GM21717 (cell line): ENCODE measurements at regions not wholly inside any gene's neighbourhood (a gene's known extent, or its start where the extent isn't known, plus 50 kb on each side); places are given as distances from the start of the nearest gene placed in this dataset.

ENCODE experiments used
- ATAC-seq: cut with Tn5 transposase; IDR thresholded peaks from one replicate; pipeline ENCODE4 v1.9.1; 2021; ENCODE audit warnings: mild to moderate bottlenecking, moderate library complexity; ENCODE audit not compliant: unreplicated experiment

GRCh38 chr5:33361781-33362180, 79.0 kb upstream of the TARS1 start:
- no peak for ATAC-seq

GRCh38 chr5:33362915-33363314, 77.8 kb upstream of the TARS1 start:
- no peak for ATAC-seq

DNA sequence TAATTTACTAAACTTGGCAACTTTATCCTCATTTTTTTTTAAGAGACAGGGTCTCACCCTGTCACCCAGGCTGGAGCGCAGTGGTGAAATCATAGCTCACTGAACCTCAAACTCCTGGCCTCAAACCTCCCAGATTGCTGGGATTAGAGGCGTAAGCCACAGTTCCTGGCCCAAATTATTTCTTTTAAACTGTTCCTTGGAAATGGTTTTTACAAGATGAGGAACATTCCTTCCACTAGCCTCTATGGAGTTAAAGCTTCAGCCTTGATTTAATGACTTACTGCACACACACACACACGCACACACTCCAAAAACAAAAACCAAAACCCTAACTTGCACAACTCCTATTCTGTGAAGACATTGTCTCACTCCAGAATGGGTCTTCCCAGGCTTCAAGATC, 77.2 kb upstream of the TARS1 start:
- ATAC-seq: no peak

- ATAC-seq: no peak
Measured at GRCh38 chr5:33364406-33364805, 76.4 kb upstream of the TARS1 start.

GRCh38 chr5:33367416-33367815, 73.3 kb upstream of the TARS1 start:
- ATAC-seq: no peak

DNA sequence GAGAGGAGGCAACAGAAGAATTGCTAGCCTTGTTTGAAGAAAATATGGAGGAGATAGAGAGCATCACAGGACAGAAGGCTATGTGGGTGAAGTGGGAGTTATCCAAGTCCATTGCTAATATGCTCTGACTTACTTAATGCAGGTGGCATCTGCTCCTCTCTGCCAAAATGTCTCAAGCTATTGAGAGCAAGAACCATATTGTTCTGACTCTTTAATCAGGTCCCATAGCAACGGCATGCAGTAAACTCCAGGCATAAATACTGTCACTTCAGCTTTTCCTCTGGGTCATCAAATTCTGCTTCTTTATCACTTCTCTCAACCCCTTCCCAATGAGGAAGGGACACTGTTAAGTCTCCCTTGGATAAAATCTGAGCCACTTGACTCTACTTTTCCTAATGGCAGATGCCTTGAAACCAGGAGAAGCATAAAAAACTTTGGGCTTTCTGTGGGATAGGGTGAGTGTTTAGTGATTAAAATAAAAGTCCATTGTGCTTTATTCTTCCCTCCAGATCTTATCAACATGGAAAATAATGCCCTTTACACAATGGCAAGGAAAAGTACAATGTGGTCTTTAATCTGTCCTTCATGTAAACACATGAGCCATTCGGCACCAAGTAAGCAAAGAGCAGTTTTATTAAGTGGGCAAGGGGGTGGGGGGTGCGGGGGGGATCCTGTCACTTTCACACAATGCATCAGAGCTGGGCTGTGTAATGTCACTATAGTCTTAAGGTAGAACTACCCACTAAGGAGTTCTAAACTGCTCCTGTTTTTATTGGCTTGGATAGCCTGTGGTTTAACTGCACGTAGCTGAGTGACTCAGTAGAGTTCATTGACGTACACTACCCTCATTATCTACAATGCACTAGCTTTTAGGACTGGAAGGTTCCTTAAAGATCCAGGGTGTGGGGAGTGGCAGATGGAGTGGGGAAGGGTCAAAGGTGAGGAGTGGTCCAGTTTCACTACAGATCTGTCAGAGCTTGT, 71.0 kb upstream of the TARS1 start:
- ATAC-seq: no peak

DNA sequence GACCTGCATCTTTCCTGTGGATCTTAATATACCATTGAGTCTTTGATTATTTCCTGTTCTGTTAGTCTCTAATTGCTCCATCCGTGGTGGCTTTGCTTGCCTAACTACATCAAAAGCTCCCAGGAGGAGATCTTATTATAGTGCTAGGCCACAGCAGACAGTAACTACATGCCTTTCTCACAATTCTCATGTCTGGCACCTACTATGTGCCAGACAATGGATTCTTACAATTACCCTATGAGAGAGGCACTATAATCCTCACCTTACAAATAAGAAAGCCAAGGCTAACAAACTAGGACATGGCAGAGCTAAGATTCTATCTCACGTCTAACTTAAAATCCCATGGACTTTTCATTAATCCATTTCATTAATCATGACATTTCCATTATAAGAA, 70.3 kb upstream of the TARS1 start:
- no peak for ATAC-seq

GRCh38 chr5:33371660-33372059, 69.1 kb upstream of the TARS1 start:
- ATAC-seq: no peak

DNA sequence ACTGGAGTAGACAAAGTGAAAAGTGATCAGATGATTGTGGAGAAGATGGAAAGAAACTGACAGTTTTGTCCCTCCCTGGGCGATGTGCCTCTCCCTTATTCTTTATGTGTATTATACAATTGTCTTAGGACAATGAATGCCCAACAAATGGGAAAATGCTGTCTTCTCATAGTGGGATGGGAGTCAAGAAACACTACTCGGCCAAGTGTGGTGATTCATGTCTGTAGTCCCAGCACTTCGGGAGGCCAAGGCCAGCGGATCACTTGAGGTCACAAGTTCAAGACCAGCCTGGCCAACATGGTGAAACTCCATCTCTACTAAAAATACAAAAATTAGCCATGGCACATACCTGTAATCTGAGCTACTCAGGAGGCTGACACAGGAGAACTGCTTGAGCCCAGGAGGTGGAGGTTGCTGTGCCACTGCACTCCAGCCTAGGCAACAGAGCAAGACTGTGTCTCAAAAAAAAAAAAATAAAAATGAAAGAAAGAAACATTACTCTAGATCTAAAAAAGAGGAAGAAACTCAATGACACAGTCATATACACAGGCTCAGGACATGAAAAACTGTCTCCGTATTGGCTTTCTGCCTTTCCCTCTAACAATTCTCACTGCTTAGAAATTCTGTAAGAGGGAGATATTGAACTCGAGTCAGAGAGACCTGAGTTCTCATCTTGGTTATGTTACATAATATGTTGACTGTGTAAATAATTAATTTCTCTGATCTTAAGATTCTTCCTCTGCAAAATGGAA, 67.9 kb upstream of the TARS1 start:
- no peak for ATAC-seq

DNA sequence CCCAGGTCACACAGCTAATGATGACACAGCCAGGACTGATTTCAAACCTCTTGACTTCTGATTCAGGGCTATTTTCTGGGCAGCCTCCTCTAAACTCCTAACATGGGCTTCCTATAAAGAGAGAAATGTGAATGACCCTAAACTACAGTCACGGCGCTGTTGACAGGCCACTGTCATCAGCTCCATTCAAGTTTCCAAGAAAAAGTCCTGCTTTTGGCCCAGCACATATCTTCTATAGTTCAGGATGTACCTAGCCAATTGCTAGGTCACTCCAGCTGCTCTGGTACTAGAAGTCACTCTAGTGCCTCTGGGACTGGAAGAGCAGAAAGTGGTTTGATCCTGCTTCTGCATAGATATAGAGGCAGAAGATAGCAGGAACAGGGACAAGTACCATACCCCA, 64.9 kb upstream of the TARS1 start:
- no peak for ATAC-seq

DNA sequence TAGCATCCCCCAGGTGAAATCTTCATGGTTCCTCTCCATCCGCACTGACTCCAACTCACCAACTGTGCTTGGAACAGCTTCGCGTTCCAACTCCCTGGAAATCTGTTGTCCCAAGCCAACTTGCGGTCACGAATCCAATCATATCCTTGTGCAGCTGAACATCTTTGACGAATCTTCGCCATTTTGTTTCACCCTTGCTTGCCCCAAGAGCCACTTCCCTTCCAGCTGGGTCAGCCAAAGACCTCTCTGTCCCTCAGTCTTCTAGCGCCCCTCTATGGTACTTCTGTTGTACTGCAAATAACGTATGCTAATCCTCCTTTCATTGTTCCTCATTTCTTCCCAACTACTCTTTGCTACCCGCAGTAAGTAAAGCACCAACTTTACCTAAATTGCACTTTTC, 61.0 kb upstream of the TARS1 start:
- ATAC-seq: no peak

GRCh38 chr5:33381243-33381642, 59.5 kb upstream of the TARS1 start:
- ATAC-seq: no peak
